A549 (cell line): ENCODE measurements at regions not wholly inside any gene's neighbourhood (a gene's known extent, or its start where the extent isn't known, plus 50 kb on each side); places are given as distances from the start of the nearest gene placed in this dataset.

ENCODE experiments used
- CBX8 ChIP-seq: fragments of 200-600 bp; sonication (generic); IDR thresholded peaks from 2 replicates; pipeline ENCODE4 v1.6.1; 2016
- CTCF ChIP-seq: fragments of >200 bp; sonication (Bioruptor Twin); formaldehyde crosslinking; IDR thresholded peaks from 3 replicates; pipeline ENCODE4 v1.5.1; 2016
- ELK1 ChIP-seq: fragments of 150-350 bp; IDR thresholded peaks from 2 replicates; pipeline ENCODE4 v1.6.1; 2014; ENCODE audit warnings: low read depth, mild to moderate bottlenecking, low read length
- MAX ChIP-seq: IDR thresholded peaks from 2 replicates; pipeline ENCODE4 v1.6.1; 2012
- POLR2A ChIP-seq: IDR thresholded peaks from 2 replicates; pipeline ENCODE4 v1.6.1; 2012; ENCODE audit warnings: mild to moderate bottlenecking, low read length
- RAD21 ChIP-seq, 2 experiments: fragments of >200 bp in 1 of 2; sonication (Bioruptor Twin) in 1 of 2; formaldehyde crosslinking in 1 of 2; IDR thresholded peaks in 1 of 2; conservative IDR thresholded peaks in 1 of 2; 2 replicates in 1 of 2; 3 replicates in 1 of 2; pipeline ENCODE4 v1.6.1; 2012 to 2018; ENCODE audit warnings: inconsistent platforms in 1 of 2
- REST ChIP-seq: fragments of 200-600 bp; sonication (generic); IDR thresholded peaks from 2 replicates; pipeline ENCODE4 v1.6.1; 2016; ENCODE audit warnings: antibody characterized with exemption, mild to moderate bottlenecking, moderate library complexity
- RFX5 ChIP-seq: fragments of 450-650 bp; IDR thresholded peaks from 2 replicates; pipeline ENCODE4 v1.7.1; 2014; ENCODE audit warnings: antibody characterized with exemption, mild to moderate bottlenecking, moderate library complexity
- SMC3 ChIP-seq: fragments of >200 bp; sonication (Bioruptor Twin); formaldehyde crosslinking; IDR thresholded peaks from 3 replicates; pipeline ENCODE4 v1.6.1; 2018; ENCODE audit warnings: inconsistent platforms
- SREBF2 ChIP-seq: fragments of 450-650 bp; IDR thresholded peaks from 2 replicates; pipeline ENCODE4 v1.6.1; 2014; ENCODE audit warnings: mild to moderate bottlenecking, moderate library complexity
- ZC3H11A ChIP-seq: fragments of 450-650 bp; IDR thresholded peaks from 2 replicates; pipeline ENCODE4 v1.6.1; 2014; ENCODE audit warnings: antibody characterized with exemption, mild to moderate bottlenecking
- ZFP36 ChIP-seq: fragments of 450-650 bp; IDR thresholded peaks from 2 replicates; pipeline ENCODE4 v1.6.1; 2014; ENCODE audit warnings: borderline replicate concordance; ENCODE audit not compliant: partially characterized antibody
- TF ChIP-seq, protein P1 (sequence below): fragments of 450-650 bp; IDR thresholded peaks from 2 replicates; pipeline ENCODE4 v1.6.1; 2014; ENCODE audit warnings: antibody characterized with exemption

DNA sequence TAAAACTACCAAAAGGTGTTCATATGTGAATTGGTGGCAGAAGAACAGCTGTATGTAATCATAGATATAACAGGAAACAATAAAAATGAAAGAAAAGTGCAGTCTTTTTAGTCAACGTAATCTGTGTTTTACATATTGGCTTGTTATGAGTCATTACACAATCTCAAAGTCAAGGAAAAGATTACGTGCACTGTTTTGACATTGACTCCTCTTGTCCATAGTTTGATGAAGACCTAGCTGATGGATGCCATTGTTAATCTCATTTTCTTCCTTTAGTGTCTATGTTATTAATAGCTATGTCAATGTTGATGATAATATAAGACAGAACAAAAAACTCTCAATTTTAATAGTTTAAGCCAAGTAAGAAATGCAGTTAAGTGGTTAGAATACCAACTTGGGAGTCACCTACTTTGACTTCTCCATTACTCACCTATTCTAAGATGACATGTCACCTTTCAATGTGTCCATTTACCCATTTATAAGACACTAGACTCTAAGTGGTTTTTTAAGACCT is 84.5 kb upstream of the SAMSN1 start:
- TF ChIP-seq ZC3H11A (no peak), RAD21 (conservative IDR thresholded peaks at IDR 0.05 in 1 of 2, IDR thresholded peaks at IDR 0.05 in 1 of 2) (no peak), CTCF (no peak), POLR2A (no peak), RFX5 (no peak), SMC3 (no peak), ELK1 (no peak), ZFP36 (no peak), REST (no peak), CBX8 (no peak), MAX (no peak), SREBF2 (no peak)
- TF ChIP-seq, protein P1, sequence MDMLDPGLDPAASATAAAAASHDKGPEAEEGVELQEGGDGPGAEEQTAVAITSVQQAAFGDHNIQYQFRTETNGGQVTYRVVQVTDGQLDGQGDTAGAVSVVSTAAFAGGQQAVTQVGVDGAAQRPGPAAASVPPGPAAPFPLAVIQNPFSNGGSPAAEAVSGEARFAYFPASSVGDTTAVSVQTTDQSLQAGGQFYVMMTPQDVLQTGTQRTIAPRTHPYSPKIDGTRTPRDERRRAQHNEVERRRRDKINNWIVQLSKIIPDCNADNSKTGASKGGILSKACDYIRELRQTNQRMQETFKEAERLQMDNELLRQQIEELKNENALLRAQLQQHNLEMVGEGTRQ: no peak
